ENCODE measurements at regions not wholly inside any gene's neighbourhood (a gene's known extent, or its start where the extent isn't known, plus 50 kb on each side); places are given as distances from the start of the nearest gene placed in this dataset.

GRCh38 chr7:136173874-136174273 lies 196.7 kb upstream of the MTPN start:
- TF ChIP-seq CTCF (IDR thresholded peaks at IDR 0.05; ENCODE audit: low read depth, low read length, missing control alignments) = no peak
- H3K4me3 ChIP-seq (replicated peaks; ENCODE audit: low read depth, low read length) = no peak overlapping the region
- no peak for DNase-seq (ENCODE audit: extremely low read depth, low read depth)

GRCh38 chr7:136171233-136171632 lies 194.1 kb upstream of the MTPN start:
- no peak overlapping the region for H3K4me3 ChIP-seq (replicated peaks; ENCODE audit: low read depth, low read length)
- DNase-seq (ENCODE audit: extremely low read depth, low read depth) = no peak
- TF ChIP-seq CTCF (IDR thresholded peaks at IDR 0.05; ENCODE audit: low read depth, low read length, missing control alignments) = no peak

- no peak overlapping the region for H3K4me3 ChIP-seq (replicated peaks; ENCODE audit: low read depth, low read length)
- no peak for TF ChIP-seq CTCF (IDR thresholded peaks at IDR 0.05; ENCODE audit: low read depth, low read length, missing control alignments)
- DNase-seq (ENCODE audit: extremely low read depth, low read depth) = no peak
Measured at GRCh38 chr7:136168821-136169220, 191.7 kb upstream of the MTPN start.

- no peak for TF ChIP-seq CTCF (IDR thresholded peaks at IDR 0.05; ENCODE audit: low read depth, low read length, missing control alignments)
- H3K4me3 ChIP-seq (replicated peaks; ENCODE audit: low read depth, low read length) = no peak overlapping the region
- no peak for DNase-seq (ENCODE audit: extremely low read depth, low read depth)
Measured at GRCh38 chr7:136167991-136168390, 190.8 kb upstream of the MTPN start.

GRCh38 chr7:136166521-136166920 lies 189.4 kb upstream of the MTPN start:
- DNase-seq (ENCODE audit: extremely low read depth, low read depth) = no peak
- no peak for TF ChIP-seq CTCF (IDR thresholded peaks at IDR 0.05; ENCODE audit: low read depth, low read length, missing control alignments)
- no peak overlapping the region for H3K4me3 ChIP-seq (replicated peaks; ENCODE audit: low read depth, low read length)

- no peak for TF ChIP-seq CTCF (IDR thresholded peaks at IDR 0.05; ENCODE audit: low read depth, low read length, missing control alignments)
- DNase-seq (ENCODE audit: extremely low read depth, low read depth) = no peak
- H3K4me3 ChIP-seq (replicated peaks; ENCODE audit: low read depth, low read length) = no peak overlapping the region
Measured at GRCh38 chr7:136163340-136163801, 186.2 kb upstream of the MTPN start.

GRCh38 chr7:136150311-136150710 lies 173.2 kb upstream of the MTPN start:
- no peak for TF ChIP-seq CTCF (IDR thresholded peaks at IDR 0.05; ENCODE audit: low read depth, low read length, missing control alignments)
- no peak for DNase-seq (ENCODE audit: extremely low read depth, low read depth)
- no peak overlapping the region for H3K4me3 ChIP-seq (replicated peaks; ENCODE audit: low read depth, low read length)

All from HFF-Myc (cell line).